Peyer's patch (tissue), 4 donors: ENCODE measurements at regions not wholly inside any gene's neighbourhood (a gene's known extent, or its start where the extent isn't known, plus 50 kb on each side); places are given as distances from the start of the nearest gene placed in this dataset.

Source experiments
- DNase-seq, 3 donors: peaks; one replicate each; pipeline ENCODE4 v3.0.0-alpha.2; 2017 to 2019
- H3K27ac ChIP-seq, 4 donors: fragments of 200-600 bp; sonication (generic); one replicate each; pipeline ENCODE4 v1.5.1; 2016 to 2019
- H3K27me3 ChIP-seq, 2 donors: fragments of 200-600 bp; sonication (generic); one replicate each; pipeline ENCODE4 v1.5.1; 2019
- H3K36me3 ChIP-seq, 3 donors: fragments of 200-600 bp; sonication (generic); one replicate each; pipeline ENCODE4 v1.5.1; 2016 to 2019
- H3K4me1 ChIP-seq, 4 donors: fragments of 200-600 bp; sonication (generic); one replicate each; pipeline ENCODE4 v1.5.1; 2016 to 2019
- H3K4me3 ChIP-seq, 4 donors: fragments of 200-600 bp; sonication (generic); 1 replicate in 3 of 4; 2 replicates in 1 of 4; pipeline ENCODE4 v1.5.1; 2016 to 2019; ENCODE audit warnings: mild to moderate bottlenecking in 1 of 4
- H3K9me3 ChIP-seq, 4 donors: fragments of 200-600 bp; sonication (generic); one replicate each; pipeline ENCODE4 v1.5.1; 2016 to 2019; ENCODE audit warnings: mild to moderate bottlenecking in 1 of 4
- CTCF ChIP-seq, 6 experiments: fragments of 450-650 bp in 4 of 6; fragments of 200-600 bp in 2 of 6; sonication (generic) in 1 of 6; IDR thresholded peaks; one replicate each; pipeline ENCODE4 v1.5.1; 2017 to 2019; ENCODE audit warnings: antibody characterized with exemption in 6 of 6, mild to moderate bottlenecking in 3 of 6, moderate library complexity in 1 of 6
- POLR2A ChIP-seq, 2 donors: fragments of 450-650 bp; IDR thresholded peaks; one replicate each; pipeline ENCODE4 v1.5.1; 2017; ENCODE audit warnings: antibody characterized with exemption in 2 of 2, mild to moderate bottlenecking in 2 of 2, moderate library complexity in 2 of 2

DNA sequence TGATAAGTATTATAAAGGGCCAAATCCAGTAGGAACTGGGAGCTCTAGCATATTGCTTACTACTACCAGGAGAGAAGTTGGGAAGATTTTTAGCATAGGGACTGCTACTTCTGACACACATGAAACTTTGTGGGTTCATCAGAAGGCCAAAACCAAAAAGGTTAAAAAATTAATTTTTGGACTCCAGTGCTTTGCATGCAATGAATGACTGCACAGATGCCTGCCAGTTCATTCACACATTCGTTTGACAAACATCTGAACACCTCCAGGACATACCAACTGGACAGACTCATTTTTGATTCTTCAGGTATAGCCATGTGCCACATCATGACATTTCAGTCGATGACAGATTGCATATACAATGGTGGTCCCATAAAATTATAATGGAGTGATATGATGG is 79.8 kb downstream of the MID1IP1 start:
- TF ChIP-seq POLR2A (IDR thresholded peaks at IDR 0.05) (no peak), CTCF (IDR thresholded peaks at IDR 0.05) (no peak)
- H3K36me3 ChIP-seq, result no peaks in the 10 kb centered on the region

DNA sequence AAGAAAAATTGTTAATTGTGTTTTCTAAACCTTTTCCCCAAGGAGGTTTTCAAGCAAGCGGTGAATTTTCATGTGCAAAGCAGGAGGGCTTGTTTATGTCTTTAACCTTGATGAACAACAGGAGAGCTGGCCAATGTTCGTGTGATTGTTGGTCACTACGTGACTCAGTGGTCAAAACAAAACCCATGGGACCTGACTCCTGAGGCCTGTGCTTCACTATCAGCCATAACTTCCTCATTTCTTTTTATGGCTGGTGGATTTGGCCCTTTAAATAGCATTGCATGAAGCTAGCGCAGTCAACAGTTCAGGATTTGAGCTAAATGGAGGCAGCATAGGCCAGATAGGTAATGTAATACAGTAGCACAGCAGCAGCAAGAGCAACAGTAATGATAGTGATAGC is 80.5 kb downstream of the MID1IP1 start:
- H3K9me3 ChIP-seq, result no peaks in the 10 kb centered on the region
- H3K36me3 ChIP-seq, result no peaks in the 10 kb centered on the region
- H3K27me3 ChIP-seq, result no peaks in the 10 kb centered on the region
- H3K27ac ChIP-seq, result no peak overlapping the region
- H3K4me1 ChIP-seq, result no peaks in the 10 kb centered on the region
- no peak overlapping the region for H3K4me3 ChIP-seq
- TF ChIP-seq POLR2A (IDR thresholded peaks at IDR 0.05) (no peak), CTCF (IDR thresholded peaks at IDR 0.05) (no peak)
- DNase-seq, result no peak

More for the DNA sequence above, 79.8 kb downstream of the MID1IP1 start:
- H3K4me1 ChIP-seq, result no peaks in the 10 kb centered on the region
- no peak for DNase-seq
- no peaks in the 10 kb centered on the region for H3K9me3 ChIP-seq
- H3K27me3 ChIP-seq, result no peaks in the 10 kb centered on the region
- H3K4me3 ChIP-seq, result no peak overlapping the region
- H3K27ac ChIP-seq, result no peak overlapping the region

DNA sequence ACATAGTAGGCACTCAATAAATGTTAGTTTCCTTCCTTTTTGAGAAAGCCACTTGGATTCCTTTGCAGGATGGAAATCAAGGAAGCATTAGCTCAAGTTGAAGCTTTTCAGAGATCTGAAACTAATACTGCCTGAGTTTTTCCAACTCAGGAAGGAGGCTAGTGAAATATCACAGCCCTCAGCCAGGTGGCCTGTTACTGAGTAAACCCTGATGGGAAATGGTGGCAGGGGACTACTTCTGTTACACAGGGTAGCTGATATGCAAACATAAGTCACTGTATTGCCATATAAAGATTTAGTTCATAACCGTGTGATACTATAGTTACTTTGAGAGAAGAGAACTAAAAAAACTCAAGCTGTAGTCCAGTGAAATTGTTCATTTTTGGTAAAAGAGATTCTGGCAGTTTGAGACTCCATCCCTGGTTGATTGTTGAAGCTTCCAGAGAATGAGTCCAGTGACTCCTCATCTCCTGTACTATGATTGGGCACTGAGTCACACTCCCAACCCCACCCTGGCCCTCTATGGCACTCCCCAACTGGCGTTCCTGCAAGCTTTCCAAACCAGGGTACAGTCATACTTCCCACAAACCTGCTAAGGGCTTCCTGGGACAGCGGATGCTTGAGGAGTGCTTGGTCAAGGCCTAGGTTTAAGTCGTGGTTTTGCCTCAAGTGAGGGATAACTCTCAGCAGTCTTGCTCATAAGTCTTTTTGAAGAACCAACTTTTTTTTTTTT is 81.8 kb downstream of the MID1IP1 start:
- no peak for DNase-seq
- TF ChIP-seq POLR2A (IDR thresholded peaks at IDR 0.05), result no peak
- no peak for TF ChIP-seq CTCF (IDR thresholded peaks at IDR 0.05)
- Histone ChIP-seq H3K36me3 (no peaks in the 10 kb centered on the region), H3K4me1 (no peaks in the 10 kb centered on the region), H3K27me3 (no peaks in the 10 kb centered on the region), H3K27ac (no peak overlapping the region), H3K4me3 (no peak overlapping the region), H3K9me3 (no peaks in the 10 kb centered on the region)

DNA sequence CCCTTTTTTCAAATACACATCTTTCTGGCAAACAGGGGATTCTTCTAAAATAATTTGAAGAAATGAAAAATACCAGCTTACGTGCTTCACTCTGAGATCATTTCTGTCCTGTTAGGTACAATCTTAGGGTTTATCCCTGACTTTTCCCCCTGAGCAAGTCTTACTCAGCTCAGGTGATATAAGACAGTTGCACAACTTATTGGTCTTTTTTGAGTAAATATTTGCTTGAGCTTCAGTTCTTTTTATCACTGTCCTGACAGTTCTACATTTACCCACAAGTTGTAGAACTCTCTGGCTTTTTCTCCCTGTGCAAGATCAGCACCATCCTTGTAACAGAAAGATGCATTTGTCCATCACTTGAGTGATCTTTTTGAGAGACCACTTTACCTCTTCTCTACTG is 84.9 kb downstream of the MID1IP1 start:
- H3K4me3 ChIP-seq, result no peak overlapping the region
- H3K27me3 ChIP-seq, result no peaks in the 10 kb centered on the region
- DNase-seq, result no peak
- TF ChIP-seq CTCF (IDR thresholded peaks at IDR 0.05), result no peak
- TF ChIP-seq POLR2A (IDR thresholded peaks at IDR 0.05), result no peak
- H3K4me1 ChIP-seq, result no peaks in the 10 kb centered on the region
- H3K36me3 ChIP-seq, result no peaks in the 10 kb centered on the region
- no peaks in the 10 kb centered on the region for H3K9me3 ChIP-seq
- no peak overlapping the region for H3K27ac ChIP-seq

GRCh38 chrX:38887222-38887621 is 86.0 kb downstream of the MID1IP1 start:
- H3K27ac ChIP-seq, result no peak overlapping the region
- no peaks in the 10 kb centered on the region for H3K9me3 ChIP-seq
- no peaks in the 10 kb centered on the region for H3K27me3 ChIP-seq
- TF ChIP-seq CTCF (IDR thresholded peaks at IDR 0.05) (no peak), POLR2A (IDR thresholded peaks at IDR 0.05) (no peak)
- DNase-seq, result no peak
- no peak overlapping the region for H3K4me3 ChIP-seq
- no peaks in the 10 kb centered on the region for H3K36me3 ChIP-seq
- no peaks in the 10 kb centered on the region for H3K4me1 ChIP-seq

GRCh38 chrX:38890326-38890725 is 89.1 kb downstream of the MID1IP1 start:
- TF ChIP-seq POLR2A (IDR thresholded peaks at IDR 0.05) (no peak), CTCF (IDR thresholded peaks at IDR 0.05) (no peak)
- no peaks in the 10 kb centered on the region for H3K4me1 ChIP-seq
- no peak overlapping the region for H3K4me3 ChIP-seq
- DNase-seq, result no peak
- H3K27ac ChIP-seq, result no peak overlapping the region
- H3K36me3 ChIP-seq, result no peaks in the 10 kb centered on the region
- no peaks in the 10 kb centered on the region for H3K27me3 ChIP-seq
- no peaks in the 10 kb centered on the region for H3K9me3 ChIP-seq
